Omental fat pad (tissue), 3 donors: ENCODE measurements at regions not wholly inside any gene's neighbourhood (a gene's known extent, or its start where the extent isn't known, plus 50 kb on each side); places are given as distances from the start of the nearest gene placed in this dataset.
A peak's percentile ranks its signal among the peaks of the same experiment; 100 is the strongest.

Experiments
- ATAC-seq: fragments of 150-250 bp; one replicate; pipeline ENCODE4 v1.9.1; 2016; ENCODE audit warnings: mild to moderate bottlenecking, moderate library complexity; ENCODE audit not compliant: low FRiP score
- DNase-seq: peaks from one replicate; pipeline ENCODE4 v3.0.0-alpha.2; 2019; ENCODE audit warnings: low spot score
- CTCF ChIP-seq, 3 donors: fragments of 450-650 bp; IDR thresholded peaks; one replicate each; pipeline ENCODE4 v1.5.1; 2016 to 2017; ENCODE audit warnings: antibody characterized with exemption in 3 of 3, mild to moderate bottlenecking in 3 of 3, moderate library complexity in 2 of 3

- no peak for TF ChIP-seq CTCF (IDR thresholded peaks at IDR 0.05)
- no peak for DNase-seq
- ATAC-seq, result no peak
Observed at GRCh38 chr1:228987736-228988506, 252.6 kb downstream of the RHOU start.

- DNase-seq, result no peak
- ATAC-seq, result no peak
- TF ChIP-seq CTCF (IDR thresholded peaks at IDR 0.05), result no peak
Observed at GRCh38 chr1:228988664-228989063, 253.4 kb downstream of the RHOU start.

GRCh38 chr1:228989176-228989575 is 253.9 kb downstream of the RHOU start:
- no peak for TF ChIP-seq CTCF (IDR thresholded peaks at IDR 0.05)
- ATAC-seq (no peak), DNase-seq (no peak)

- no peak for DNase-seq
- no peak for TF ChIP-seq CTCF (IDR thresholded peaks at IDR 0.05)
- no peak for ATAC-seq
Observed at GRCh38 chr1:228989676-228989991, 254.4 kb downstream of the RHOU start.

GRCh38 chr1:228989992-228990827 is 254.9 kb downstream of the RHOU start:
- peak; percentile 63 for ATAC-seq
- no peak for TF ChIP-seq CTCF (IDR thresholded peaks at IDR 0.05)
- DNase-seq, result no peak

GRCh38 chr1:228990906-228991569 is 255.8 kb downstream of the RHOU start:
- TF ChIP-seq CTCF (IDR thresholded peaks at IDR 0.05), result no peak
- ATAC-seq, result peak; percentile 14
- no peak for DNase-seq
